ENCODE measurements at regions not wholly inside any gene's neighbourhood (a gene's known extent, or its start where the extent isn't known, plus 50 kb on each side); places are given as distances from the start of the nearest gene placed in this dataset.

- TF ChIP-seq CTCF (conservative IDR thresholded peaks at IDR 0.05; ENCODE audit: low read length) (no peak), EZH2phosphoT487 (IDR thresholded peaks at IDR 0.05; ENCODE audit: borderline replicate concordance) (no peak)
Measured at GRCh38 chr1:103250441-103250861, 142.1 kb upstream of the COL11A1 start.
